LNCaP clone FGC (cell line): ENCODE measurements at regions not wholly inside any gene's neighbourhood (a gene's known extent, or its start where the extent isn't known, plus 50 kb on each side); places are given as distances from the start of the nearest gene placed in this dataset.

Source experiments
- DNase-seq: peaks from one replicate; pipeline ENCODE4 v3.0.0-alpha.2; 2011; ENCODE audit warnings: low read depth
- H3K4me3 ChIP-seq: 2 replicates; pipeline ENCODE4 v1.5.1; 2011; ENCODE audit warnings: mild to moderate bottlenecking, low read depth, low read length, control low read depth
- CTCF ChIP-seq: IDR thresholded peaks from 2 replicates; pipeline ENCODE4 v1.5.1; 2012; ENCODE audit warnings: mild to moderate bottlenecking; ENCODE audit not compliant: control insufficient read depth, insufficient read depth; ENCODE audit errors: extremely low read depth

- TF ChIP-seq CTCF: no peak
- DNase-seq: peak; percentile 50
- no peak overlapping the region for H3K4me3 ChIP-seq
Measured at GRCh38 chr6:142659661-142660060, 285.3 kb downstream of the HIVEP2 start.

GRCh38 chr6:142665393-142665792 lies 279.6 kb downstream of the HIVEP2 start:
- no peak for DNase-seq
- no peak overlapping the region for H3K4me3 ChIP-seq
- no peak for TF ChIP-seq CTCF

GRCh38 chr6:142666599-142667185 lies 278.3 kb downstream of the HIVEP2 start:
- no peak for DNase-seq
- TF ChIP-seq CTCF: no peak
- no peak overlapping the region for H3K4me3 ChIP-seq

GRCh38 chr6:142669471-142670351 lies 275.3 kb downstream of the HIVEP2 start:
- TF ChIP-seq CTCF: no peak
- H3K4me3 ChIP-seq: no peak overlapping the region
- no peak for DNase-seq

GRCh38 chr6:142671791-142672190 lies 273.2 kb downstream of the HIVEP2 start:
- H3K4me3 ChIP-seq: no peak overlapping the region
- no peak for TF ChIP-seq CTCF
- no peak for DNase-seq

GRCh38 chr6:142675517-142675916 lies 269.5 kb downstream of the HIVEP2 start:
- no peak for DNase-seq
- no peak for TF ChIP-seq CTCF
- H3K4me3 ChIP-seq: no peak overlapping the region

- H3K4me3 ChIP-seq: no peak overlapping the region
- TF ChIP-seq CTCF: no peak
- no peak for DNase-seq
Measured at GRCh38 chr6:142676027-142676443, 268.9 kb downstream of the HIVEP2 start.
